Ovary (tissue), 7 donors: ENCODE measurements at regions not wholly inside any gene's neighbourhood (a gene's known extent, or its start where the extent isn't known, plus 50 kb on each side); places are given as distances from the start of the nearest gene placed in this dataset.

ENCODE experiments used
- DNase-seq, 5 donors: peaks; one replicate each; pipeline ENCODE4 v3.0.0-alpha.2; 2019 to 2020
- H3K27ac ChIP-seq, 2 donors: fragments of 200-600 bp; one replicate each; pipeline versions ENCODE4 v1.5.1 to v1.8.0; 2019 to 2022
- H3K27me3 ChIP-seq: fragments of 200-600 bp; one replicate; pipeline ENCODE4 v1.8.0; 2022
- H3K36me3 ChIP-seq: fragments of 200-600 bp; sonication (generic); one replicate; pipeline ENCODE4 v1.5.1; 2019
- H3K4me1 ChIP-seq: one replicate; pipeline ENCODE4 v1.8.1; 2013; ENCODE audit warnings: mild to moderate bottlenecking, moderate library complexity; ENCODE audit not compliant: insufficient read depth
- H3K4me3 ChIP-seq: fragments of 200-600 bp; sonication (generic); one replicate; pipeline ENCODE4 v1.5.1; 2017
- H3K9me3 ChIP-seq, 2 donors: fragments of 200-600 bp in 1 of 2; sonication (generic) in 1 of 2; one replicate each; pipeline versions ENCODE4 v1.5.1 to v1.8.1; 2013 to 2019; ENCODE audit warnings: mild to moderate bottlenecking in 1 of 2, moderate library complexity in 1 of 2
- EP300 ChIP-seq: sonication (generic); formaldehyde crosslinking; IDR thresholded peaks from one replicate; pipeline ENCODE4 v1.6.1; 2017; ENCODE audit warnings: antibody characterized with exemption
- POLR2A ChIP-seq: fragments of 450-650 bp; IDR thresholded peaks from one replicate; pipeline ENCODE4 v1.6.1; 2017; ENCODE audit warnings: antibody characterized with exemption, mild to moderate bottlenecking, moderate library complexity
- WGBS, 3 donors: extraction: QIAGEN DNeasy Blood & Tissue Kit in 1 of 3; methylation state at CpG; one replicate each; pipeline versions ENCODE4 v1.1.5 to v1.1.7; 2013 to 2017; 5-methylcytosine and 5-hydroxymethylcytosine counted together
- intact Hi-C, 4 donors: fragments of 100-400 bp; cut with DNase I; formaldehyde crosslinking; loops; one replicate each; pipeline versions ENCODE4 v1.11.0 to v1.15.1; 2022 to 2023
- TF ChIP-seq, protein P1 (sequence below), 3 donors: fragments of 450-650 bp in 2 of 3; fragments of 200-600 bp in 1 of 3; IDR thresholded peaks; one replicate each; pipeline versions ENCODE4 v1.5.1 to v1.8.0; 2016 to 2022; ENCODE audit warnings: antibody characterized with exemption in 3 of 3, mild to moderate bottlenecking in 1 of 3
- donor health status: DM: no; HTN: no; CAD: no; lungs with moderate emphysema.
- donor health status: DM: no; HTN: no; CAD: no.
- donor health status: Bipolar disorder and iron deficiency.
- donor health status: DM: no; HTN: no; CAD: no.
- donor health status: DM: yes; HTN: yes; CAD: no.

DNA sequence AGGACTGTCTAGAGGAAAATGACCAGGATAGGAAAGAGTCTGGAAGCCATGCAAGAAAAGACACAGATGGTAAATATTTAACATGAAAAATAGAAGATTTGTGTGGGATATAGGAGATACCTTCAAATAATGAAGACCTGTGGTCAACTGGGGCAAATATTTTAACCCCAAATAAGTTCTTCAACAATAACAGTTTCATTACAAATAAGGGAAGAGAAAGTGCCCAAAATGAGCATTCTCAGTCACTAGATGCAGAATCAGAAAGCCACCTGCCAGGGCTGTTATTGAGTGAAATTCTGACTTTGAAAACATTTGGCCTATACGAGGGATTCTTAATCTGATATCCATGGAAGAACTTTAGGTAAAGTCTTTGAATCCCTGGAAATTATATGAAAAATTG is 231.2 kb upstream of the PLEKHG7 start:
- H3K27me3 ChIP-seq = no peaks in the 10 kb centered on the region
- H3K27ac ChIP-seq = no peak overlapping the region
- H3K36me3 ChIP-seq = no peaks in the 10 kb centered on the region
- intact Hi-C loops = no loop called here
- peaks cover 7% of the 10 kb centered on the region for H3K4me1 ChIP-seq
- no peaks in the 10 kb centered on the region for H3K9me3 ChIP-seq
- no peak for TF ChIP-seq POLR2A
- no peak for TF ChIP-seq EP300
- TF ChIP-seq, protein P1, sequence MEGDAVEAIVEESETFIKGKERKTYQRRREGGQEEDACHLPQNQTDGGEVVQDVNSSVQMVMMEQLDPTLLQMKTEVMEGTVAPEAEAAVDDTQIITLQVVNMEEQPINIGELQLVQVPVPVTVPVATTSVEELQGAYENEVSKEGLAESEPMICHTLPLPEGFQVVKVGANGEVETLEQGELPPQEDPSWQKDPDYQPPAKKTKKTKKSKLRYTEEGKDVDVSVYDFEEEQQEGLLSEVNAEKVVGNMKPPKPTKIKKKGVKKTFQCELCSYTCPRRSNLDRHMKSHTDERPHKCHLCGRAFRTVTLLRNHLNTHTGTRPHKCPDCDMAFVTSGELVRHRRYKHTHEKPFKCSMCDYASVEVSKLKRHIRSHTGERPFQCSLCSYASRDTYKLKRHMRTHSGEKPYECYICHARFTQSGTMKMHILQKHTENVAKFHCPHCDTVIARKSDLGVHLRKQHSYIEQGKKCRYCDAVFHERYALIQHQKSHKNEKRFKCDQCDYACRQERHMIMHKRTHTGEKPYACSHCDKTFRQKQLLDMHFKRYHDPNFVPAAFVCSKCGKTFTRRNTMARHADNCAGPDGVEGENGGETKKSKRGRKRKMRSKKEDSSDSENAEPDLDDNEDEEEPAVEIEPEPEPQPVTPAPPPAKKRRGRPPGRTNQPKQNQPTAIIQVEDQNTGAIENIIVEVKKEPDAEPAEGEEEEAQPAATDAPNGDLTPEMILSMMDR (IDR thresholded peaks at IDR 0.05) = no peak
- WGBS, 3 donors = 91 to 98% (median 93%) methylated on average over 1 of the region's 1 CpG
- no peak for DNase-seq
- H3K4me3 ChIP-seq = no peak overlapping the region

DNA sequence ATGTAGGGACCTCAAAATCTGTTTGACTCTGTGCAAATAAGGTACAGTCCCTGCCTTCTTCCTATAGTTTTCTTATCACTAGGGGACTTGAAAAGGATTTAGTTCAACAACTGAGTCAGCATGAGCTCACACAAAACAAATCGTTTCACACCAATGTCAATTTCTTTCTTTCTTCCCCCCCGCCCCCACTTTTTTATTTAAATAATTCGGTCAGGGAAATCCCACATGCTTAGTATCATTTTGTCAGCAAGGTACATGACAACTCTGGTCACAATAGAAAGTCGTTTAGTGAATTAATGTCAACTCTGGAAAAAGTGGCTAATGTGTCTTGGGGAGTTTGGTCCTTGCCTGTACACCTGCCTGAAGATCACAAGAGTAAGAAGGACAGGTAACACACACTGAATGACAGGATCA is 232.2 kb upstream of the PLEKHG7 start:
- Histone ChIP-seq H3K27ac (no peak overlapping the region), H3K27me3 (no peaks in the 10 kb centered on the region), H3K9me3 (no peaks in the 10 kb centered on the region), H3K36me3 (no peaks in the 10 kb centered on the region), H3K4me3 (no peak overlapping the region), H3K4me1 (peaks cover 8% of the 10 kb centered on the region)
- TF ChIP-seq, protein P1 (IDR thresholded peaks at IDR 0.05) = no peak
- TF ChIP-seq POLR2A = no peak
- TF ChIP-seq EP300 = no peak
- WGBS, 3 donors = 76 to 87% (median 84%) methylated on average over 4 of the region's 4 CpGs
- intact Hi-C loops = no loop called here
- no peak for DNase-seq

DNA sequence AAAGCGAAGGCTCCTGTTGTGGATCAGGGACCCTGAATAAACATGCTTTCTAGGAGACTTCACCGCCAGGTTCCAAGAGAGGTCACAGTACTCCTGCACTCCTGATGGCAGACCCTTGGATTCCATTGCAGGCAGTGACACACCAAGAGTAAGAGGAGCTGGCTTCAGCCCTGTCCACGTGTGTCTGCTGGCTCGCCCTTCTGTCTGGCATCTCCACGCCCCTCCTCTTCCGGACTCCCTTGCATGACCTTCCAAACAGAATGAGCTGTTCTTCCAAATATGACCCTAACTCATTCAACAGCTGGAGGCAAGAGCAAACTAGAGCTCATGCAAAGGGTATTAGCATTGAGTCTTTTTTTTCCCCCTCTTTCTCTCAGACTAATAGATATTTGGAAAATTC is 233.0 kb upstream of the PLEKHG7 start:
- H3K4me1 ChIP-seq = peaks cover 10% of the 10 kb centered on the region
- DNase-seq = peak; percentile 54 to 80 (median 72)
- no peaks in the 10 kb centered on the region for H3K9me3 ChIP-seq
- no peaks in the 10 kb centered on the region for H3K27me3 ChIP-seq
- no peak overlapping the region for H3K4me3 ChIP-seq
- WGBS, 3 donors = 27 to 35% (median 35%) methylated on average over 6 of the region's 6 CpGs
- intact Hi-C loops = no loop called here
- no peak overlapping the region for H3K27ac ChIP-seq
- TF ChIP-seq, protein P1 (IDR thresholded peaks at IDR 0.05) = no peak
- no peak for TF ChIP-seq EP300
- H3K36me3 ChIP-seq = no peaks in the 10 kb centered on the region

DNA sequence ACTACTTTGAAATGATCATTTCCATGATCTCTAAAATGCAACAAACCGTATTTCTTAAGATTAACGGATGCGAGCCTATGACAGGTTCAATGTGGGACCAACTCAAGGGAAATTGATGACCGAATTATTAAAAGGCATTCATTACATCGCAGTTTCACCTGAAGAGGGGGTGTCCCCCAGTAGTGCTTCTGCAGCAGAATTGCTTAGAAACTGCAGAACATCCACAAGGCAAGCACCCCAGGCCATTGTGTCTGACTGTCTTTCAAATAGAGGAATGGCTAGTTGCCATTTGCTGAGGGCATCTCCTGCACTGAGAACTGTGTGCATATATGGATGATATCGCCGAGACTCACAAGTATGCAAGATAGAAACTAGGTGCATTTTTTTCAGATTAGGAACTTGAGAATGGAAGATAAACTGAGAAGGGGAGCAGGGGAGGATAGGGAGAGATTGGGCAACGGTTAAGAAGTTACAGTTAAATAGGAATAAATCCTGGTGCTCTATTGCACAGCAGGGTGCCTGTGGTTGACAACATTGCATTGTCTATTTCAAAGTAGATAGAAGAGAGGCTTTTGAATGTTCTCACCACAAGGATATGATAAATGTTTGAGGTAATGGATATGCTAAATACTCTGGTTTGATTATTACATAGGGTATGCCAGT is 234.3 kb upstream of the PLEKHG7 start:
- Histone ChIP-seq H3K27me3 (no peaks in the 10 kb centered on the region), H3K27ac (no peak overlapping the region), H3K4me1 (peaks cover 11% of the 10 kb centered on the region), H3K4me3 (no peak overlapping the region), H3K9me3 (no peaks in the 10 kb centered on the region), H3K36me3 (no peaks in the 10 kb centered on the region)
- DNase-seq = no peak
- WGBS, 3 donors = 88 to 94% (median 92%) methylated on average over 8 of the region's 8 CpGs
- intact Hi-C loops = no loop called here
- TF ChIP-seq, protein P1 (IDR thresholded peaks at IDR 0.05) = no peak
- TF ChIP-seq EP300 (no peak), POLR2A (no peak)
